Vagina (tissue), 2 donors: ENCODE measurements at regions not wholly inside any gene's neighbourhood (a gene's known extent, or its start where the extent isn't known, plus 50 kb on each side); places are given as distances from the start of the nearest gene placed in this dataset.

Experiments used
- CTCF ChIP-seq, 3 experiments: fragments of 450-650 bp in 2 of 3; fragments of 200-600 bp in 1 of 3; sonication (generic) in 1 of 3; IDR thresholded peaks; one replicate each; pipeline ENCODE4 v1.5.1; 2017 to 2019; ENCODE audit warnings: antibody characterized with exemption in 3 of 3, mild to moderate bottlenecking in 2 of 3, moderate library complexity in 2 of 3
- POLR2A ChIP-seq, 2 donors: fragments of 450-650 bp; IDR thresholded peaks; one replicate each; pipeline ENCODE4 v1.6.1; 2017; ENCODE audit warnings: antibody characterized with exemption in 2 of 2, mild to moderate bottlenecking in 2 of 2, moderate library complexity in 2 of 2
- POLR2AphosphoS5 ChIP-seq, 2 donors: sonication (generic); formaldehyde crosslinking; IDR thresholded peaks; one replicate each; pipeline ENCODE4 v1.9.0; 2017; ENCODE audit warnings: antibody characterized with exemption in 2 of 2, mild to moderate bottlenecking in 2 of 2, low read depth in 1 of 2; ENCODE audit not compliant: insufficient read depth in 1 of 2

- TF ChIP-seq POLR2A (IDR thresholded peaks at IDR 0.05) (no peak), CTCF (IDR thresholded peaks at IDR 0.05) (no peak), POLR2AphosphoS5 (IDR thresholded peaks at IDR 0.05; ENCODE audit: insufficient read depth in 1 of 2, low read depth in 1 of 2) (no peak)
Measured at GRCh38 chr6:140077827-140078560, 703.5 kb upstream of the CITED2 start.
